ENCODE measurements at regions not wholly inside any gene's neighbourhood (a gene's known extent, or its start where the extent isn't known, plus 50 kb on each side); places are given as distances from the start of the nearest gene placed in this dataset.

DNA sequence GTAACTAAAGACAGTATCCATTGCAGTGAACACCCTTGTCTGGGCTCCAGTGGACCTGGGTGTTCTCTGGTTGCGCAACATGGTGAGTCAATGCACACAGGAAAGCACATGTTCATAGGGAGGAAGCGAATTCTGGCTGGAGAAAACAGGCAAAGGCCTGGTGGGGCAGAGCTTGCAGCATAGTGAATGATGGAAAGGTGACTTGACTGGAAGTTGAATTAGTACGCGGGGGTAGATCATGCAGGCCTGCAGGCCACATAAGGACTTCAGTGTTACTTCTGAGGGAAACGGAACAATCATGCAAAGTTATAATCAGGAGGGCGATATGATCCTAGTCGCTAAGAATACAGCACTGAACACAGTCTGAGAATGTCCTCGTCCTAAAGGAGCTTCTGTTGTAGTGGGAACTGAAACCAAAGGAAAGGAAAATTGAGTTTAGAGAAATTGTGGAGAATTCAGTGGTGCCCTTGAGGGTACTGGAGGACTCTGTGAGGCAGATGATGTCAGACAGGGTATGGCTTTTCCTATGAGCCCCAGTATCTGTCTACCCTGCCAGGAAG, 71.9 kb upstream of the RANBP3L start:
- Mint-ChIP-seq H3K27ac (peak overlapping the region; percentile 69 to 90 (median 85)), H3K4me1 (peaks cover 34% of the 10 kb centered on the region)

GRCh38 chr5:36374266-36374862, 72.7 kb upstream of the RANBP3L start:
- H3K4me1 Mint-ChIP-seq, result peaks cover 34% of the 10 kb centered on the region
- Histone ChIP-seq H3K4me1 (ENCODE audit: control insufficient read depth in 1 of 2, insufficient read depth in 2 of 2, low read length in 2 of 2) (peaks cover 29 to 35% of the 10 kb centered on the region in 2 donors), H3K4me3 (replicated peaks in 1 of 3; ENCODE audit: low read depth in 2 of 3, low read length in 3 of 3) (peak overlapping the region in 1 of 3 experiments; percentile 36), H3K9ac (ENCODE audit: insufficient read depth, low read length, poor library complexity, severe bottlenecking) (no peak overlapping the region), H2AFZ (ENCODE audit: insufficient read depth, low read depth, low read length, poor library complexity, severe bottlenecking) (no peak overlapping the region), H3K9me3 (replicated peaks in 1 of 2; ENCODE audit: control insufficient read depth in 1 of 2, insufficient read depth in 1 of 2, low read length in 2 of 2) (no peaks in the 10 kb centered on the region), H3K79me2 (ENCODE audit: insufficient read depth, low read length) (no peaks in the 10 kb centered on the region), H3K36me3 (replicated peaks in 1 of 2; ENCODE audit: control insufficient read depth in 1 of 2, insufficient read depth in 2 of 2, low read length in 2 of 2) (no peaks in the 10 kb centered on the region), H4K20me1 (ENCODE audit: insufficient read depth, low read length) (no peaks in the 10 kb centered on the region), H3K27ac (ENCODE audit: low read depth in 1 of 2, low read length in 2 of 2) (peak overlapping the region; percentile 46 to 76), H3K27me3 (ENCODE audit: control insufficient read depth in 2 of 2, insufficient read depth in 2 of 2, low read length in 2 of 2) (no peaks in the 10 kb centered on the region), H3K4me2 (replicated peaks; ENCODE audit: extremely low read depth, low read length, poor library complexity, severe bottlenecking) (peak overlapping the region; percentile 37)
- no CpG with 5 or more reads among the region's 3 CpGs for WGBS (ENCODE audit: insufficient coverage)
- H3K27me3 Mint-ChIP-seq (ENCODE audit: low read depth in 3 of 3), result peaks cover 0 to 2% (median 0%) of the 10 kb centered on the region in 3 donors
- intact Hi-C loops (cut with micrococcal nuclease), result no loop called here
- peaks cover 0 to 5% (median 2%) of the 10 kb centered on the region in 7 donors for H3K9me3 Mint-ChIP-seq
- TF ChIP-seq, protein P1, sequence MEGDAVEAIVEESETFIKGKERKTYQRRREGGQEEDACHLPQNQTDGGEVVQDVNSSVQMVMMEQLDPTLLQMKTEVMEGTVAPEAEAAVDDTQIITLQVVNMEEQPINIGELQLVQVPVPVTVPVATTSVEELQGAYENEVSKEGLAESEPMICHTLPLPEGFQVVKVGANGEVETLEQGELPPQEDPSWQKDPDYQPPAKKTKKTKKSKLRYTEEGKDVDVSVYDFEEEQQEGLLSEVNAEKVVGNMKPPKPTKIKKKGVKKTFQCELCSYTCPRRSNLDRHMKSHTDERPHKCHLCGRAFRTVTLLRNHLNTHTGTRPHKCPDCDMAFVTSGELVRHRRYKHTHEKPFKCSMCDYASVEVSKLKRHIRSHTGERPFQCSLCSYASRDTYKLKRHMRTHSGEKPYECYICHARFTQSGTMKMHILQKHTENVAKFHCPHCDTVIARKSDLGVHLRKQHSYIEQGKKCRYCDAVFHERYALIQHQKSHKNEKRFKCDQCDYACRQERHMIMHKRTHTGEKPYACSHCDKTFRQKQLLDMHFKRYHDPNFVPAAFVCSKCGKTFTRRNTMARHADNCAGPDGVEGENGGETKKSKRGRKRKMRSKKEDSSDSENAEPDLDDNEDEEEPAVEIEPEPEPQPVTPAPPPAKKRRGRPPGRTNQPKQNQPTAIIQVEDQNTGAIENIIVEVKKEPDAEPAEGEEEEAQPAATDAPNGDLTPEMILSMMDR (IDR thresholded peaks at IDR 0.05), result no peak
- peaks cover 0 to 2% of the 10 kb centered on the region in 2 donors for H3K36me3 Mint-ChIP-seq
- H3K4me3 Mint-ChIP-seq, result no peak overlapping the region
- DNase-seq, result no peak
- H3K27ac Mint-ChIP-seq, result peak overlapping the region; percentile 69 to 90 (median 85)

More for the DNA sequence above, 71.9 kb upstream of the RANBP3L start:
- peaks cover 0 to 5% (median 2%) of the 10 kb centered on the region in 7 donors for H3K9me3 Mint-ChIP-seq
- H3K4me3 Mint-ChIP-seq, result peak overlapping the region; percentile 1 to 67
- TF ChIP-seq, protein P1 (IDR thresholded peaks at IDR 0.05), result no peak
- Histone ChIP-seq H3K36me3 (replicated peaks in 1 of 2; ENCODE audit: control insufficient read depth in 1 of 2, insufficient read depth in 2 of 2, low read length in 2 of 2) (no peaks in the 10 kb centered on the region), H3K4me1 (ENCODE audit: control insufficient read depth in 1 of 2, insufficient read depth in 2 of 2, low read length in 2 of 2) (peaks cover 29 to 35% of the 10 kb centered on the region in 2 donors), H3K9me3 (replicated peaks in 1 of 2; ENCODE audit: control insufficient read depth in 1 of 2, insufficient read depth in 1 of 2, low read length in 2 of 2) (no peaks in the 10 kb centered on the region), H3K27me3 (ENCODE audit: control insufficient read depth in 2 of 2, insufficient read depth in 2 of 2, low read length in 2 of 2) (no peaks in the 10 kb centered on the region), H3K9ac (ENCODE audit: insufficient read depth, low read length, poor library complexity, severe bottlenecking) (no peak overlapping the region), H3K4me2 (replicated peaks; ENCODE audit: extremely low read depth, low read length, poor library complexity, severe bottlenecking) (peak overlapping the region; percentile 37), H4K20me1 (ENCODE audit: insufficient read depth, low read length) (no peaks in the 10 kb centered on the region), H3K79me2 (ENCODE audit: insufficient read depth, low read length) (no peaks in the 10 kb centered on the region), H3K4me3 (replicated peaks in 1 of 3; ENCODE audit: low read depth in 2 of 3, low read length in 3 of 3) (peak overlapping the region in 1 of 3 experiments; percentile 36), H2AFZ (ENCODE audit: insufficient read depth, low read depth, low read length, poor library complexity, severe bottlenecking) (peak overlapping the region; percentile 3), H3K27ac (ENCODE audit: low read depth in 1 of 2, low read length in 2 of 2) (peak overlapping the region; percentile 46 to 76)
- H3K27me3 Mint-ChIP-seq (ENCODE audit: low read depth in 3 of 3), result no peaks in the 10 kb centered on the region
- WGBS (ENCODE audit: insufficient coverage), result 2% methylated on average over 8 of the region's 8 CpGs
- DNase-seq, result peak; percentile 91 to 96 (median 93)
- intact Hi-C loops (cut with micrococcal nuclease), result no loop called here
- peaks cover 0 to 2% of the 10 kb centered on the region in 2 donors for H3K36me3 Mint-ChIP-seq
